ENCODE measurements at regions not wholly inside any gene's neighbourhood (a gene's known extent, or its start where the extent isn't known, plus 50 kb on each side); places are given as distances from the start of the nearest gene placed in this dataset.
"Not testable (repeated sequence)": the region's sequence is repeated elsewhere in the genome, so short reads cannot be mapped to it uniquely, and the experiment has no call there.

GRCh38 chr2:144124882-144125281, 395.0 kb downstream of the ZEB2 start:
- Mint-ChIP-seq H3K27me3 (ENCODE audit: low read depth) (no peaks in the 10 kb centered on the region), H3K4me1 (peaks cover 7% of the 10 kb centered on the region), H3K9me3 (no peaks in the 10 kb centered on the region), H3K36me3 (ENCODE audit: low read depth) (no peaks in the 10 kb centered on the region), H3K4me3 (no peak overlapping the region), H3K27ac (peak overlapping the region; percentile 16 to 42 (median 26))
- TF ChIP-seq CTCF (IDR thresholded peaks at IDR 0.05; ENCODE audit: unreplicated experiment in 3 of 3) = no peak

GRCh38 chr2:144120487-144120886, 399.4 kb downstream of the ZEB2 start:
- peaks cover 12% of the 10 kb centered on the region for H3K4me1 Mint-ChIP-seq
- H3K36me3 Mint-ChIP-seq (ENCODE audit: low read depth) = no peaks in the 10 kb centered on the region
- no peaks in the 10 kb centered on the region for H3K27me3 Mint-ChIP-seq (ENCODE audit: low read depth)
- no peaks in the 10 kb centered on the region for H3K9me3 Mint-ChIP-seq
- H3K27ac Mint-ChIP-seq = no peak overlapping the region
- no peak for TF ChIP-seq CTCF (IDR thresholded peaks at IDR 0.05; ENCODE audit: unreplicated experiment in 3 of 3)
- H3K4me3 Mint-ChIP-seq = no peak overlapping the region

- peaks cover 14% of the 10 kb centered on the region for H3K4me1 Mint-ChIP-seq
- peak overlapping the region; percentile 3 to 89 (median 75) for H3K27ac Mint-ChIP-seq
- H3K9me3 Mint-ChIP-seq = peaks cover 11% of the 10 kb centered on the region
- no peaks in the 10 kb centered on the region for H3K27me3 Mint-ChIP-seq (ENCODE audit: low read depth)
- no peak overlapping the region for H3K4me3 Mint-ChIP-seq
- peaks cover 10% of the 10 kb centered on the region for H3K36me3 Mint-ChIP-seq (ENCODE audit: low read depth)
- no peak for TF ChIP-seq CTCF (IDR thresholded peaks at IDR 0.05; ENCODE audit: unreplicated experiment in 3 of 3)
These were observed 402.8 kb downstream of the ZEB2 start for GRCh38 chr2:144117086-144117485.

- no peaks in the 10 kb centered on the region for H3K27me3 Mint-ChIP-seq (ENCODE audit: low read depth)
- H3K27ac Mint-ChIP-seq = peak overlapping the region; percentile 75 to 89 (median 75)
- peaks cover 18% of the 10 kb centered on the region for H3K9me3 Mint-ChIP-seq
- peaks cover 20% of the 10 kb centered on the region for H3K4me1 Mint-ChIP-seq
- TF ChIP-seq CTCF (IDR thresholded peaks at IDR 0.05; ENCODE audit: unreplicated experiment in 3 of 3) = no peak
- H3K36me3 Mint-ChIP-seq (ENCODE audit: low read depth) = peaks cover 19% of the 10 kb centered on the region
- H3K4me3 Mint-ChIP-seq = no peak overlapping the region
These were observed 404.1 kb downstream of the ZEB2 start for GRCh38 chr2:144115739-144116291.

GRCh38 chr2:144114760-144115159, 405.2 kb downstream of the ZEB2 start:
- Mint-ChIP-seq H3K4me1 (peaks cover 20% of the 10 kb centered on the region), H3K36me3 (ENCODE audit: low read depth) (peaks cover 22% of the 10 kb centered on the region), H3K27ac (peak overlapping the region; percentile 60 to 89 (median 75)), H3K4me3 (no peak overlapping the region), H3K27me3 (ENCODE audit: low read depth) (no peaks in the 10 kb centered on the region), H3K9me3 (peaks cover 18% of the 10 kb centered on the region)
- TF ChIP-seq CTCF (IDR thresholded peaks at IDR 0.05; ENCODE audit: unreplicated experiment in 3 of 3) = no peak

- Mint-ChIP-seq H3K36me3 (ENCODE audit: low read depth) (peaks cover 39% of the 10 kb centered on the region), H3K27ac (peak overlapping the region in 2 of 3 experiments; percentile 7 to 58), H3K4me3 (no peak overlapping the region), H3K4me1 (peaks cover 15% of the 10 kb centered on the region), H3K27me3 (ENCODE audit: low read depth) (no peaks in the 10 kb centered on the region), H3K9me3 (peaks cover 40% of the 10 kb centered on the region)
- TF ChIP-seq CTCF (IDR thresholded peaks at IDR 0.05; ENCODE audit: unreplicated experiment in 3 of 3) = no peak
These were observed 408.5 kb downstream of the ZEB2 start for GRCh38 chr2:144111437-144111836.

- Mint-ChIP-seq H3K36me3 (ENCODE audit: low read depth) (peaks cover 43% of the 10 kb centered on the region), H3K9me3 (peaks cover 49% of the 10 kb centered on the region)
- not testable (repeated sequence) for H3K4me3 Mint-ChIP-seq; H3K27me3 Mint-ChIP-seq (ENCODE audit: low read depth); H3K4me1 Mint-ChIP-seq; H3K27ac Mint-ChIP-seq
These were observed 413.8 kb downstream of the ZEB2 start for GRCh38 chr2:144106104-144106503.
